ENCODE measurements at regions not wholly inside any gene's neighbourhood (a gene's known extent, or its start where the extent isn't known, plus 50 kb on each side); places are given as distances from the start of the nearest gene placed in this dataset.
"Not testable (repeated sequence)": the region's sequence is repeated elsewhere in the genome, so short reads cannot be mapped to it uniquely, and the experiment has no call there.

DNA sequence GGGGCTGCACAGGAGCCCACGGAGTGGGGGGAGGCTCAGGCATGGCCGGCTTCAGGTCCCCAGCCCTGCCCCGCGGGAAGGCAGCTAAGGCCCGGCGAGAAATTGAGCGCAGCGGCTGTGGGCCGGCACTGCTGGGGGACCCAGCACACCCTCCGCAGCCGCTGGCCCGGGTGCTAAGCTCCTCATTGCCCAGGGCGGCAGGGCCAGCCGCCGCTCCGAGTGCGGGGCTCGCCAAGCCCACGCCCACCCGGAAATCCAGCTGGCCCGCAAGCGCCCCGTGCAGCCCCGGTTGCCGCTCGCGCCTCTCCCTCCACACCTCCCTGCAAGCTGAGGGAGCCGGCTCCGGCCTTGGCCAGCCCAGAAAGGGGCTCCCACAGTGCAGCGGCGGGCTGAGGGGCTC, 106.0 kb downstream of the FCRL5 start:
- TF ChIP-seq POLR2A (IDR thresholded peaks at IDR 0.05) = not testable (repeated sequence)
- TF ChIP-seq, protein P1, sequence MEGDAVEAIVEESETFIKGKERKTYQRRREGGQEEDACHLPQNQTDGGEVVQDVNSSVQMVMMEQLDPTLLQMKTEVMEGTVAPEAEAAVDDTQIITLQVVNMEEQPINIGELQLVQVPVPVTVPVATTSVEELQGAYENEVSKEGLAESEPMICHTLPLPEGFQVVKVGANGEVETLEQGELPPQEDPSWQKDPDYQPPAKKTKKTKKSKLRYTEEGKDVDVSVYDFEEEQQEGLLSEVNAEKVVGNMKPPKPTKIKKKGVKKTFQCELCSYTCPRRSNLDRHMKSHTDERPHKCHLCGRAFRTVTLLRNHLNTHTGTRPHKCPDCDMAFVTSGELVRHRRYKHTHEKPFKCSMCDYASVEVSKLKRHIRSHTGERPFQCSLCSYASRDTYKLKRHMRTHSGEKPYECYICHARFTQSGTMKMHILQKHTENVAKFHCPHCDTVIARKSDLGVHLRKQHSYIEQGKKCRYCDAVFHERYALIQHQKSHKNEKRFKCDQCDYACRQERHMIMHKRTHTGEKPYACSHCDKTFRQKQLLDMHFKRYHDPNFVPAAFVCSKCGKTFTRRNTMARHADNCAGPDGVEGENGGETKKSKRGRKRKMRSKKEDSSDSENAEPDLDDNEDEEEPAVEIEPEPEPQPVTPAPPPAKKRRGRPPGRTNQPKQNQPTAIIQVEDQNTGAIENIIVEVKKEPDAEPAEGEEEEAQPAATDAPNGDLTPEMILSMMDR (IDR thresholded peaks at IDR 0.05) = not testable (repeated sequence)

All from breast epithelium (tissue), 3 donors.